ENCODE measurements at regions not wholly inside any gene's neighbourhood (a gene's known extent, or its start where the extent isn't known, plus 50 kb on each side); places are given as distances from the start of the nearest gene placed in this dataset.
A peak's percentile ranks its signal among the peaks of the same experiment; 100 is the strongest.
"Not testable (repeated sequence)": the region's sequence is repeated elsewhere in the genome, so short reads cannot be mapped to it uniquely, and the experiment has no call there.

DNA sequence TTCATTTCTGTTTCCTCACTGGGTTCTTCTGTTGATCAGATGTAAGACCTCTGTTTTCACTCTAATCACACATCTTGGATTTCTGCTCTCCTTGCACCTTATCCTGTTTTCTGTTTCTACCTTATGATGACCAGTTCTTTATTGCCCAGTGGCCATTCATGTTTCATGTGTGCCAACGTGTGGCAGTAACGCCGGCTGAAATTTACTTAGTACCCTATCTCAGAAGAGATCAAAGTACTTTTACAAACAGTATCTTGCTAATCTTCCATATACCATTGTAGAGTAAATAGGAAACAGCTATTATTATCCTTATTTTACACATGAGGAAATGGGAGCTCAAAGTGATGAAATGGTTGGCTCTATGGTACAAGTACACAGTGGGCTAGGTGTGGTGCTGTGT lies 74.0 kb downstream of the GATA3 start:
- no peak for DNase-seq (ENCODE audit: low spot score)

DNA sequence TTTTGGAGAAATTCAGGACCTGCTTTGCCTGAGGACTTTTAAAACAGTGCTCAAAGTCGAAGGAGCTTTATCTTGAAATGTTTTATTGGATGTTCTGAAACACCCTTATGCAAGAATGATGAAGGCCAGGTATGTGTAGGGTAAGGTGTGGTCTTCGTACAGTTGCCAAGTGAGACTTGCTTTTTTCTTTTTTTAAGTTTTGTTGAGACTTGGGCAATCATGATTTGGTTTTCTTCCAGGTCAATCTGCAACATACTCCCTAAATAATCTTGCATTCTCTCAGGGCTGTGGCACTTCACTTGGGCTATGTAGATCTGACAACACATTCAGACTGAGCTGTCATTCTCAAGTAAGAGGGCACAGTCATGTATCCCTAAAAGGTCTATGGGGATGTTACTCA lies 75.0 kb downstream of the GATA3 start:
- DNase-seq (ENCODE audit: low spot score) = no peak

DNA sequence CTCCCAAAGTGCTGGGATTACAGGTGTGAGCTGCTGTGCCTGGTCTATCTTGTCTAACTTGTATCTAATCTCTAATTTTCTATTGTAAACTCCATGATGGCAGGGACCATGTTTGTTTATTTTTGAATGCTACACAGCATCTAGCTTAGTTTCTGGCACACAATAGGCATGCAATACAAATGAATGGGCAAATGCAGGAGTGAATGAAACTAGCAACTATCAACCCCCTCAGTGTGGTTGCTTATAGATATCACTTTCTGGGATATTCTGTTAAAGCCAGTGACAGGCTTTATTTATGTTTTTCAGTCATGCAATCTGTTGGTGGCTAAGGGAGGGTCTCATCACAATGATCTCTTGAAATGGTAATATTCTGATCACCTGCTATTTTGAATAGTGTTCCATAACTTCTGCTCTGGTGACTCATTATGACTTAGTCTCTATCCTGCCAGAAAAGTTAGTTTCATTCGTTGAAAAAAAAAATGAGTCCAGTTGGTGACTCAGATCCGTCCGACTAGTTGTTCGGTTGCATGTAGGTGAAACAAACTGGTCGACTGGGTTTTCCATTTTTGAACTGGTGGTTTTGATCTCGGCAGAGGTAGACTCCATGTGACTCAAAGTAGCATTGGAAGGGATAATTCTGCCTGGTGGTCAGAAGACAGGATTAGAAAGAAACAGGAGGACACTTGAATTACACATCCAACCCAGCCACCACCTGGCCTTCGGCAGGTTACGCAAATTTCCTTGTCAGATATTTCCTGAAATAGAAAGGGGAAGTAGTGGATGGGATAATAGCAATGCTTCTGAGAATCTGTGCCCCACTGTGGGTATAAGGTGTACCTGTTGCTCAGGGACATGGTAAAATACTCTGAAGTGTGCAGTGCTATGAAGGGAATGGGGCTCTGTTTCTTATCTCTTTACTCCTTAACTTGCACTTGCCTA lies 76.8 kb downstream of the GATA3 start:
- DNase-seq (ENCODE audit: low spot score) = no peak

DNA sequence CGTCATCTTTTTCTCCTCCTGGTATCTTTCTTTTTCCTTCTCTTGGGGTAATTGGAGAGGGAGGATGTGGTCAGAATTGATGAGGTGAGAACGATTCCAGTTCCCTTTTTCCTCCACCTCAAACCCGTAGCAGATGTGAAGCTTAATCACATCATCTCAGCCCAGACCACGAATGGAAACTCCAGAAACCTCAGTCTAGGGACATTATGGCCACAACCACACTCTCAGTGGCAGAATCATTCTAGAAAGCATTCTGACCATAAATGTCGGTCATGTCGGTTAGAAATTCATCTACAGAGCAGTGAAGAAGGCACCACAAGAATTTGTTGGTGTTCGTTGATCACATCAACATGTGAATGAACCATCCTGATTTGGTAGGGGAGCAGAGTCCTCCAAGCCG lies 78.7 kb downstream of the GATA3 start:
- no peak for DNase-seq (ENCODE audit: low spot score)

DNA sequence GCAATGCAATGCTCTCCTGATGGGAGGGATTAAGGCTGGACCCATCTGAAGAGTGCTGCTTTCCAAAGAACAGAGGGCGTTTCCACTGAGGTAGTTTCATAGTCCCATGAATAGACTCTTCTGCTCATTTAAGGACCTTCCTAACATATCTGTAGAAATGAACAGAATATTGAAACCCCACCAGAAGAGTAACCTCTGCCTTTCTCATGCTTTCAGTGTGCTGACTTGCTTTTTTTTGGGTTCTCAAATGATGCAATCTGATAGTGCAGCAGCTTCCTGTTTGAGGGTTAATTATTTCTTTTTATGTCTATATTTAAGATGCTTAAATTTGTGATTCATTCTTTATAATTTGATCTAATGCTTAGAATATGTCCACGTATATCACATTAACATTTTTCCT lies 82.2 kb downstream of the GATA3 start:
- no peak for DNase-seq (ENCODE audit: low spot score)

DNA sequence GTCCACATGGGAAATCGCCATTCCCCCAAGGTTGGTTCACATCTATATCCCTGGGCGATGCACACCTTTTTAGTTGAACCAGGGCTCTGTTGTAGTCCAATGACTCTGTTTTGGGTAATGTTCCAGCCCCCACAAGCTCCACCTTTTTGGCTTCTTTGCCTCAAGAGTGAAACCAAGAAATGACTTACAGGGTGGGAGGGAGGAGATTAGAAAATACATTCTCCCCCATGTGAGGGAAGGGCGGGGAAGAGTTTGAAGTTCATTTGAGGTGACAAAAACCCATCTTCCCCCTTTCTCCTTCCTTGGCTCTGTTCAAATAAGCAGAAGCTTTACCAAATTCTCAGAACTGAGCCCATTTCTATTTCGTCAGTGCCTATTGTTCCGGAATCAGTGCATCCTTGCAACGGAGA lies 82.8 kb downstream of the GATA3 start:
- DNase-seq (ENCODE audit: low spot score) = no peak

DNA sequence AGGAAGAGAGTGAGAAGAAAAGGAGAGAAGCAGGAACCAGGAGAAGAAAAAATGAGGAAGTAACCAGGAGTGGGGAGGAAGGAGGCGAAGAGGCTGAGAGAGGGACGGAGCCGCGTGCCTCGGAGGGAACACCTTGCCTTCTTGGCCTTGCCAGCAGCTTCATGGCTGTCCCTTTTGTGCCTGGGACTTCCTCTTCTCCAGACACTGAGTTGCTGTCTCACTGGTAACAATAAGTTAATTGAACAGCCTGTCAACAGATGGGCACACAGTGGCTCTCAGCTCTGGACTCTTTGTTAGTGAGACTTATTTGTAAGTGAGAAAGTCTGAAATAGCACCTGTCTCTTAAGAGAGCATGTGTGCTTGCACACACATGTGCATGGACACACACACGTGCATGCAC lies 83.2 kb downstream of the GATA3 start:
- no peak for DNase-seq (ENCODE audit: low spot score)

DNA sequence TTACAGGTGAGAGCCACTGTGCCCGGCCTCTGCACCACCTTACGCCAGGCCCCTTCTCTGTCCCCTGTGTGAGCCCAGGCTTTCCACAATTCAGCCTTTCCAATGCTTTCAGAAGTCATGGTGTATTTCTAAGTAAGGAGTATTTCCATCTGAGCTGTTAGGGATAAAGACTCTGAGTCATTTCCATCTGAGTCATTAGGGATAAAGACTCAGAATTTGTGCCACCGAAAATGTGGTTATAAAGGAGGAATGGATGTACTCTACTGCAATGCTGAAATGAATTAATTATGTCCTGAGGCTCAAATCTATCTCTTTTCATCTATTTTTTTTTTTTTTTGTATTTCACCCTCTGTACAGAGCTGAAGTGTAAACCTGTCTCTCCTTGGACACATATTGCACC lies 84.0 kb downstream of the GATA3 start:
- peak; percentile 89 for DNase-seq (ENCODE audit: low spot score)

DNA sequence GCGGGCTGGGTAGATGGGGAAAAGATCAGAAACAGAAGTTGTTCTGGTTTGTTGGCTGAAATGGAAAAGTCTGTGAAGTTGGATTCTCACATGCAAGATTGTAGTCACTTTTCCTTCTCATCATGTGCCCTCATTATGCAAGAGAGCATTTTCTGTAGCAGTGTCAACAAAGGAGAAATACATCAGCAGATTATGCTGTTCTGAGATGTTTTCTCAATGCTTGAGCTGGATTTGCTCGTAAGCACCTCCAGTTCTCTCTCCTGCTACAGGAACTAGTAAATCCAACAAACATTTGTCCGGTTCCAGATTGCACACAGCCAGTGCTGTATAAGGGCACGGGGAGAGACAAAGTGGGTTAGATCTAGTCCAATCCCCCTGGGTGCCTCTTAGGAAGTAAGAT lies 90.0 kb downstream of the GATA3 start:
- no peak for DNase-seq (ENCODE audit: low spot score)

DNA sequence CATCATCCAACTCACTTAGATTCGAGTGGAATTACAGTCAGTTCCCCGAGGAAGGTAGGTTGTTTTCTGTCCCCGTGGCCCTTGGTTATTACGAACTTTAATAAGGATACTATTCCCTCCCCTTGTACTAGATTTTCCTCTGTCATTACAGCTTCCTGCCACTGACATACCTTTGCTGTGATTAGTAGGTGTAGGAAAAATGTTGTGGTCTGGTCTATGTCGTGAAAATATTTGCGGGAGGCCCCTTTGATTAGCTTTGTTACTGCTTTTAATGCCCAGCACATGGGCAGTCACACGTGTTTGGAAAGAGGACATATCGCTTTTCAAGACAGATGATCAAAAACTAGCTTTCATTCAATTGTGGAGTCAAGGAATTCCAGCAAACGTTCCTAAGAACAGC lies 92.2 kb downstream of the GATA3 start:
- no peak for DNase-seq (ENCODE audit: low spot score)

DNA sequence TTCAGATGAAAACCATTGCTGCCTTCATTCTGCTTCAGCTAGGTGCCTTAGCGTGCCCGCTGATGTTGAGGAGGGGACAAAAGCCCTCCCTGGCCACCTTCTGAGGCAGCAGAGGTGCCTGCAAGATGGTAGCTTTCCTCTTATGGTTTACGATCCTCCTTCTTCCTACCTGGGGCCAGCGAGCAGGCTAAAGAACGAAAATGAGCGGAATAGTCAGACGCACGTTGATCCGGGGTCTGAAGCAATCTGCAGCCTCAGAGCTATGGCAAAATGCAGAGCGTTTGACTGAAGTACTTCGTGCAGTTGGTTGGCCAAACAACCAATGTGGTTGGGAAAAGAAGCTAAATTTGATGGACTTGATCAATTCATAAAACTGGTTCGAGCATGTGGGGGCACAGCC lies 95.5 kb downstream of the GATA3 start:
- no peak for DNase-seq (ENCODE audit: low spot score)

DNA sequence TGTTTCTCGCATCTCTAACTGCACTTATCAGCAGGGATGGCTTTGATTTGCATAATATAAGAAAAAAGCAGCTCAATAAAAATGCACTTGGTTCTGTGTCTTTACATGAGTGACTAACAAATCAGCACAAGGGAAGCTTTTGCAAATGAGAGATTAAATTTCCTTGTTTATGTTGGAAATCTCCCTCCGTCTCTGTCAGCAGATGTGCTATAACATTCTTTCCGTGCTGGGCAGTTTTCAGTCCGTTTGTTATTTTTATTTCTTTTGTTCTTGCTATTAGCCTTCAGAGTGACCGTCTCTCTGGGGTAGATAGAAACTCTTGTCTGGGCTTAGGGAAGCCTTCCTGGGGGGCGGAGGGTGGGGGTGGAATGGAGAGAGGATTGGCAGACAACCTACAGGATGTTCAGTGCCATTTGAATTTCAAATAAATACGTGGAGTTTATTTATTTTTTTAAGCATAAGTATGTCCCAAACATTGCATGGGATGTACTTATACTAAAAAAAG lies 96.0 kb downstream of the GATA3 start:
- DNase-seq (ENCODE audit: low spot score) = no peak

DNA sequence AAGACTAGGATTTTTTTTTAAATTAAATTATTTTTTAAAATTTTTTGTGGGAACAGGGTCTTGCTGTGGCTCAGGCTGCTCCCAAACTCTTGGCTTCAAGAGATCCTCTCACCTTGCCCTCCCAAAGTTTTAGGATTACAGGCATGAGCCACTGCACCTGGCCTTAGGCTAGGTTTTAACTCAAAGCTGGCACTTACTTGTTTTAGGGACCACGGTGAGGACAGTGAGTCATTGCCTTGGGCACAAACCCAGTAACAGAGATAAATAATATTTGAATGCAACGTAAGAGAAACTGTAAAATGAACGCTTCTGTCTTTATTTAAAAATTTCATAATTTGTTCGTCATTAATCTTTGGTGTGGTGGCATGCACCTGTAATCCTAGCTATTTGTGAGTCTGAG lies 96.6 kb downstream of the GATA3 start:
- DNase-seq (ENCODE audit: low spot score) = no peak

DNA sequence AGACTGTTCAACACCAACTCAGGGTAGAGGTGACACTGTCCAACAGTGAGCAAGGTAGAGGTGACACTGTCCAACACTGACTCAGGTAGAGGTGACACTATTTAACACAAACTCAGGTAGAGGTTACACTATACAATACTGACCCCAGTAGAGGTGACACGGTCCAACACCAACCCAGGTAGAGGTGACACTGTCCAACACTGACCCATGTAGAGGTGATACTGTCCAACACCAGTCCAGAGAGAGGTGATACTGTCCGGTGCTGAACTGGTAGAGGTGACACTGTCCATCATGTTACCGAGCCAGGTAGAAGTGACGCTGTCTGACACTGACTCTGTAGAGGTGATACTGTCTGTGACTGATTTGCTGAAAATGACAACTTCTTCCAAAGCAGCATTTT lies 102.4 kb downstream of the GATA3 start:
- DNase-seq (ENCODE audit: low spot score) = no peak

DNA sequence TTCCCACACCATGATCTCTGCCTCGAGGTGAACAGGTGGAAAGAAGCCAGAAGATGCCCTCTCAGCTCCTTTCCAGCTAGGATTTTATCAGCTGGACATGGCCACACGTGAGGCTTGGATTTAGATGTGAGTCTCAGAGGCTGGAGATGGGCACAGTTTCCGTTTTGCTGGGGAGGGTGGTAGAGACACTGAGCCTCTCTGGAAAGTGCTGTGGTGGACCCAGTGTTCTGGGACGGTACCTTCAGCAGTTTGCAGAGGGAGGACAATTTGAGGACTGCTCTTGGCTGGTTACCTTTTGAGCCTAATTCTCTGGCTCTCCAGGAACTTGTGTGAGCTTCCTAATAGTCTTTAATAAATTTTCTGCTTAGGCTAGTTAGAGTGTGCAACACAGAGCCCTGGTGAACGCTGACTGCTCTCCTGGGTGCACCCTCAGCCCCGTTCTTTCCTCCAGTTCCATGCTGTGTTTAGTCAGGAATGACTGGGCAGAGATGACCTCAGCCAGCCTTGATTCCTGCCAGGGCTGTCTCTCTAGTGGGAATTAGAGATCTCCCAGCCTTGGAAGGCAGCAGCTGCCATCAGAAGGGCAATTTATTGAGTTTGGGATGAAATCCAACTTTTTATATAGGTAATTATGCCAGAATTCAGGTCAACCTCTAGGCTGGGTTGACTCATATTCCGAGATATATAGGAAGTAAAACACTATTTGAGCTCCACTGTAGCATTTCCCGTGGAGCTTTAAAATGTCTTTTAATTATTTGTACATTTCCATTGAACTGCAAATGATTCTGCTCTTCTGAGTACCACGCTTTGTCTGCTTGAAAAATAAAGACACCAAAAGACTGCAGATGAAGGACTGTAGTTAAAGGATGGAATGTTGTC lies 103.9 kb downstream of the GATA3 start:
- no peak for DNase-seq (ENCODE audit: low spot score)

DNA sequence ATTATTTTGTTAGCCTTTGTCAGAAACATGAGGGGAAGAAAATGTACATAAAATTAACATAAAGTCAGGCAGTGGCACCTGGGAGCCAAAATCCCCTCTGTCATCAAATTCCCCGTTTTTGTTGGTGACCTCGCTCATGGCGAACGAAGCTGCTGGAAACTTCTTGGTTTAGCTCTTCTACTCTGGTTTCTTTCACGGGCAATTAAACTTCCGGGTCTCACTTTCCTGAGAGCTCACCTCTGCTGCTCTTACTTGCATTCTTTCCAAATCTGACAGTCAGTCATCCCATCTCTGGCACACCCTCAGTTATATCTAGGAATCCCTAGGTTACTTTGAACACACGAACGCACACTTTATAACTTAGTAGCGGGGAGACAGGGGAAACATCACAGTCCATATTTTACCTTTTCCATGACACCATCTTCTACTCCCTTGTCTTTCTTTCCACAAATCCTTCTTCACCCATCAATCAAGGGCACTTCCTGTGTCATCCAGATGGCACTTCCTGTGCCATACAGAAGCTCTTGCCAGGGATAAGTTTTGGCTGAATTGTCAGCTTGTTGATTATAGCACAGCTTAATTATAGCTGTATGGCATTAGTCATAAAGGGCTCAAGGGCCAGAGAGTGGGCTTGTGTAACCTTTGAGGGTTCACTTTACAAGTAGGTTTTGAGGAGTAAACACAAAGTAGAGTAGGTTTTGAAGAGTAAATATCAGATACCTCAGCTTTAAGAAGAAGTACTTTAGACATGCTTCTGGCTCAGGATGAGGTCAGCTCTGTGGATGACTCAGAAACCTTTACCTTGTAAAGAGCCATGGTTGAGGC lies 105.1 kb downstream of the GATA3 start:
- no peak for DNase-seq (ENCODE audit: low spot score)

DNA sequence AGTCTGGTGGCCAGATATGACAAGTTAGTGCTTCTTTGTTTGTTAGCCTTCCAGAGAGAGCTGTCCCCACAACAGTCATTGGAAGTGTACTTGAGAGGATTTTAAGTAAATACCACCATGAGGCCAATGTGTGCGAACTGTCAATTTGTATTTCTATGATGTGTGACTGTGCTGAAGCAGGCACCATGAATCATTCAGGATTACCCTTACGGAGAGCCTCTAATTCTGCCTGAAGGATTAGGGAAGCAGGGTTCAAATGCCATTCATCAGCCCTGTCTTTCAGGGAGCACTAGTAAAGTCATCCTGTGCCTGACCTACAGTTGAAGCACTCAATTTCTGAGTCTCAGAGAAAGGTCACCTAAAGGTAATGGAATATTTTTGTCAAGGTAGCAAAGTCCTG lies 109.3 kb downstream of the GATA3 start:
- DNase-seq (ENCODE audit: low spot score) = no peak

DNA sequence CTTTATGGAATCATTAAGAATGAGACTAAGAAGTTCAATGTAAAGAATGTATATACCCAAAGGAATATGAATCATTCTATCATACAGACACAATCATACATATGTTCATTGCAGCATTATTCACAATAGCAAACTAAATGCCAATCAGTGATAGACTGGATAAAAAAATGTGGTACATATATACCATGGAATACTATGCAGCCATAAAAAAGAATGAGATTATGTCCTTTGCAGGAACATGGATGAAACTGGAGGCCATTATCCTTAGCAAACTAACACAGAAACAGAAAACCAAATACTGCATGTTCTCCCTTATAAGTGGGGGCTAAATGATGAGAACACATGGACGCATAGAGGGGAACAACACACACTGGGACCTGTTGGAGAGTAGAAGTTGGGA lies 110.2 kb downstream of the GATA3 start:
- DNase-seq (ENCODE audit: low spot score) = not testable (repeated sequence)

DNA sequence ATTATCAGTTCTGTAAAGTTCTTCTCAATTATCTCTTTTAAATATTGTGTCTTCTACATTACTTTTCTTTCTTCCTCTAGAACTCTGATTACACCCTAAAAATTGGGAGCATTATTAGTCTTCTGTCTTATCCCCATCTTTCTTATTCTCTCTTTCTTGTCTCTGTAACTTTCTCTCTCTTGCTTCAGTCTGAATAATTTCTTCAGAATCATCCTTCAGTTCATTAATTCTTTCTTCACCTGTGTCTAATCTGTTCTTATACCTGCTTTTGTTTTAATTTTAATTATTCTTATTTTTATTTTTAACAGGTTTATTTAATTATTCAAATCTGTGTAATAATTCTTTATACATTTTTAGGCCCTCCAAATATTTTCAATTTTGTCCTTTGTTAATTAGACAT lies 114.3 kb downstream of the GATA3 start:
- no peak for DNase-seq (ENCODE audit: low spot score)

DNA sequence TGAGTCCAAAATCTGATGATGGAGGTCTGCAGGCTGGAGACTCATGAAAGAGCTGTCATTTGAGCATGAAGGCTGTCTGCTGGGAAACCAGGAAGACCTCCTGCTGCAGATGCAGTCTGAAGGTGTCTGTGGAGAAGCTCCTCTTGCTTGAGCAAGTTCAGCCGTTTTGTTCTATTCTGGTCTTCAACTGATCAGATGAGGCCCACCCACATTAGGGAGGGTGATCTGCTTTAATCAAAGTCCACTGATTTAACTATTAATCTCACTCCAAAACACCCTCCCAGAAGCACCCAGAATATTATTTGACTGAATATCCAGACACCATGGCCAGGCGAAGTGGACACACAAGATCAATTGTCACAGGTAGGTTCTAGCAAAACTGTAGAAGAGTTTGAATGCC lies 116.5 kb downstream of the GATA3 start:
- no peak for DNase-seq (ENCODE audit: low spot score)

DNA sequence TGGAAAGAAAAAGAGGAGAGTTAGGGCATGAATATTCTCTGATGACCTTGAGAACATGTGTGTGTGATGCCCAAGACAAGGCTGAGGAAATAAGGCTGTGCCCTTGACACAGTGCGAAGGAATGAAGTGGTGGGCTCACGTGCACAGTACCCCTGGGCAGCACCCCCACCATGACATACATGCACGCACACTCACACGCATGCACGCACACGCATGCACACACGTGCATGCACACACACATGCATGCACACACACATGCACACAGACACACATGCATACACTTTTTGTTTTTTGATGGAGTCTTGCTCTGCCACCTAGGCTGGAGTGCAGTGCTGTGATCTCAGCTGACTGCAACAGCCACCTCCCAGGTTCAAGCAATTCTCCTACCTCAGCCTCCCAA lies 118.1 kb downstream of the GATA3 start:
- DNase-seq (ENCODE audit: low spot score) = no peak
